DOHH2 (cell line): ENCODE measurements at regions not wholly inside any gene's neighbourhood (a gene's known extent, or its start where the extent isn't known, plus 50 kb on each side); places are given as distances from the start of the nearest gene placed in this dataset.

ENCODE experiments used
- H3F3A ChIP-seq: fragments of 200-600 bp; sonication (generic), shearing (Covaris generic); 2 replicates; pipeline ENCODE4 v1.6.0; 2016; ENCODE audit warnings: antibody characterized with exemption, mild to moderate bottlenecking; ENCODE audit not compliant: control insufficient read depth, insufficient read depth
- H3K27ac ChIP-seq: fragments of 200-600 bp; sonication (generic); 2 replicates; pipeline ENCODE4 v1.5.1; 2014; ENCODE audit warnings: low read depth, mild to moderate bottlenecking, low read length, moderate library complexity
- H3K27me3 ChIP-seq: fragments of 200-600 bp; sonication (generic); 2 replicates; pipeline ENCODE4 v1.6.1; 2014; ENCODE audit warnings: mild to moderate bottlenecking, low read length, mixed read lengths; ENCODE audit not compliant: control insufficient read depth
- H3K36me3 ChIP-seq: fragments of 200-600 bp; sonication (generic); 2 replicates; pipeline ENCODE4 v1.6.1; 2014; ENCODE audit warnings: mild to moderate bottlenecking, low read length, moderate library complexity, mixed read lengths; ENCODE audit not compliant: control insufficient read depth
- H3K4me1 ChIP-seq: fragments of 200-600 bp; sonication (generic); 2 replicates; pipeline ENCODE4 v1.6.1; 2014; ENCODE audit warnings: mild to moderate bottlenecking, low read length, mixed read lengths; ENCODE audit not compliant: control insufficient read depth
- H3K4me2 ChIP-seq: fragments of 200-600 bp; sonication (generic); 2 replicates; pipeline ENCODE4 v1.6.0; 2014; ENCODE audit warnings: mild to moderate bottlenecking, low read length, moderate library complexity
- H3K4me3 ChIP-seq: fragments of 200-600 bp; sonication (generic); 2 replicates; pipeline ENCODE4 v1.5.1; 2014; ENCODE audit warnings: mild to moderate bottlenecking, low read length, mixed read lengths
- H3K79me2 ChIP-seq: fragments of 200-600 bp; sonication (generic); 2 replicates; pipeline ENCODE4 v1.6.1; 2014; ENCODE audit warnings: mild to moderate bottlenecking, low read length, mixed read lengths; ENCODE audit not compliant: control insufficient read depth
- H3K9me2 ChIP-seq: fragments of 200-600 bp; sonication (generic); replicated peaks from 2 replicates; pipeline ENCODE4 v1.6.1; 2014; ENCODE audit warnings: mild to moderate bottlenecking, low read length, mixed read lengths; ENCODE audit not compliant: control insufficient read depth
- H3K9me3 ChIP-seq: fragments of 200-600 bp; sonication (generic); 2 replicates; pipeline ENCODE4 v1.6.1; 2014; ENCODE audit warnings: antibody characterized with exemption, low read length, mixed read lengths; ENCODE audit not compliant: control insufficient read depth, insufficient read depth
- H4K20me1 ChIP-seq: fragments of 200-600 bp; sonication (generic); 2 replicates; pipeline ENCODE4 v1.6.0; 2014; ENCODE audit warnings: low read depth, mild to moderate bottlenecking, antibody characterized with exemption, low read length, moderate library complexity; ENCODE audit not compliant: control insufficient read depth, insufficient read depth
- CTCF ChIP-seq: fragments of 200-600 bp; sonication (generic); IDR thresholded peaks from one replicate; pipeline ENCODE4 v1.5.1; 2014; ENCODE audit warnings: antibody characterized with exemption, mild to moderate bottlenecking, low read depth, low read length; ENCODE audit not compliant: poor library complexity, severe bottlenecking
- EZH2phosphoT487 ChIP-seq: fragments of 200-600 bp; sonication (generic); IDR thresholded peaks from 2 replicates; pipeline ENCODE4 v1.6.1; 2017; ENCODE audit warnings: borderline replicate concordance, mild to moderate bottlenecking, antibody characterized with exemption, low read length, moderate library complexity, mixed read lengths

- no peaks in the 10 kb centered on the region for H4K20me1 ChIP-seq
- H3K9me2 ChIP-seq, result no peaks in the 10 kb centered on the region
- H3K4me2 ChIP-seq, result no peak overlapping the region
- TF ChIP-seq CTCF (no peak), EZH2phosphoT487 (no peak)
- H3K27me3 ChIP-seq, result no peaks in the 10 kb centered on the region
- H3K4me3 ChIP-seq, result no peak overlapping the region
- H3K27ac ChIP-seq, result no peak overlapping the region
- no peaks in the 10 kb centered on the region for H3K9me3 ChIP-seq
- no peaks in the 10 kb centered on the region for H3K79me2 ChIP-seq
- no peaks in the 10 kb centered on the region for H3K4me1 ChIP-seq
- H3K36me3 ChIP-seq, result no peaks in the 10 kb centered on the region
- no peaks in the 10 kb centered on the region for H3F3A ChIP-seq
Observed at GRCh38 chr10:61316676-61317265, 136.4 kb downstream of the TMEM26 start.

GRCh38 chr10:61314273-61314672, 138.9 kb downstream of the TMEM26 start:
- Histone ChIP-seq H3K4me1 (no peaks in the 10 kb centered on the region), H3K79me2 (no peaks in the 10 kb centered on the region), H3K9me3 (no peaks in the 10 kb centered on the region), H3K36me3 (no peaks in the 10 kb centered on the region), H3K27ac (no peak overlapping the region), H3K27me3 (no peaks in the 10 kb centered on the region), H4K20me1 (no peaks in the 10 kb centered on the region), H3K9me2 (no peaks in the 10 kb centered on the region), H3K4me2 (no peak overlapping the region), H3F3A (no peaks in the 10 kb centered on the region), H3K4me3 (no peak overlapping the region)
- TF ChIP-seq EZH2phosphoT487 (no peak), CTCF (no peak)

- Histone ChIP-seq H3K79me2 (no peaks in the 10 kb centered on the region), H3K4me2 (no peak overlapping the region), H3K27me3 (no peaks in the 10 kb centered on the region), H3K9me3 (no peaks in the 10 kb centered on the region), H3K36me3 (no peaks in the 10 kb centered on the region), H3K27ac (no peak overlapping the region), H3K4me3 (no peak overlapping the region), H3K4me1 (no peaks in the 10 kb centered on the region), H3K9me2 (no peaks in the 10 kb centered on the region), H3F3A (no peaks in the 10 kb centered on the region), H4K20me1 (no peaks in the 10 kb centered on the region)
- TF ChIP-seq EZH2phosphoT487, result no peak
- TF ChIP-seq CTCF, result no peak
Observed at GRCh38 chr10:61313460-61313859, 139.7 kb downstream of the TMEM26 start.

- H4K20me1 ChIP-seq, result no peaks in the 10 kb centered on the region
- no peaks in the 10 kb centered on the region for H3F3A ChIP-seq
- H3K27me3 ChIP-seq, result no peaks in the 10 kb centered on the region
- no peaks in the 10 kb centered on the region for H3K4me1 ChIP-seq
- H3K79me2 ChIP-seq, result no peaks in the 10 kb centered on the region
- H3K36me3 ChIP-seq, result no peaks in the 10 kb centered on the region
- no peak overlapping the region for H3K4me3 ChIP-seq
- TF ChIP-seq CTCF, result no peak
- TF ChIP-seq EZH2phosphoT487, result no peak
- no peaks in the 10 kb centered on the region for H3K9me3 ChIP-seq
- H3K4me2 ChIP-seq, result no peak overlapping the region
- no peaks in the 10 kb centered on the region for H3K9me2 ChIP-seq
- H3K27ac ChIP-seq, result no peak overlapping the region
Observed at GRCh38 chr10:61304746-61305145, 148.4 kb downstream of the TMEM26 start.
